ENCODE measurements at regions not wholly inside any gene's neighbourhood (a gene's known extent, or its start where the extent isn't known, plus 50 kb on each side); places are given as distances from the start of the nearest gene placed in this dataset.

DNA sequence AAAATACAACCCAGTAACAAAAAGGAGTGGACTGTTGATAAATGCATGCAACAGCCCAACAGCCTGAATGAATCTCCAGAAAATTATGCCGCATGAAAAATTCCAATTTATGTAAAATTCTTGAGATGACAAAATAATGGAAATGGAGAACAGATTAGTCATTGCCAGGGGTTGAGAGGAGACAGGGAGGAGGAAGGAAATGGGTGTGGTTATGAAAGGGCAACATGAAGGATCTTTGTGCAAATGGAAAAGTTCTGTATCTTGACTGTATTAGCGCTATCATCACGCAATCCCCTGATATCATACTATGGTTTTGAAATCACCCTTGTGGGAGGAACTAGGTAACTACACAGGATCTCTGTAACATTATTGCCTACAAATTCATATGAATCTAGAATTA, 1058.3 kb upstream of the RBFOX1 start:
- TF ChIP-seq ARNT (IDR thresholded peaks at IDR 0.05): no peak
- no peak for TF ChIP-seq SUZ12 (IDR thresholded peaks at IDR 0.05)
- no peak for TF ChIP-seq BHLHE40 (IDR thresholded peaks at IDR 0.05; ENCODE audit: borderline replicate concordance)
